ENCODE measurements at regions not wholly inside any gene's neighbourhood (a gene's known extent, or its start where the extent isn't known, plus 50 kb on each side); places are given as distances from the start of the nearest gene placed in this dataset.

- no TSS peak for BruUV-seq (replicated peaks)
- H3K27me3 ChIP-seq (ENCODE audit: control insufficient read depth, insufficient read depth, low read length), result no peaks in the 10 kb centered on the region
- intact Hi-C loops (cut with micrococcal nuclease), result no loop called here
- no peaks in the 10 kb centered on the region for H3K4me1 ChIP-seq (ENCODE audit: control insufficient read depth, insufficient read depth, low read length)
- no peak overlapping the region for H2BK120ac ChIP-seq (ENCODE audit: low read depth, low read length)
- no peak overlapping the region for H2AK9ac ChIP-seq (replicated peaks; ENCODE audit: low read depth, low read length, poor library complexity)
- H3K9ac ChIP-seq (ENCODE audit: low read depth, low read length), result no peak overlapping the region
- no peak overlapping the region for H3K4me2 ChIP-seq (ENCODE audit: low read depth, low read length)
- CTCF ChIA-PET, result no interaction called here
- H2AFZ ChIP-seq (replicated peaks; ENCODE audit: low read length, poor library complexity), result no peak overlapping the region
- no peak overlapping the region for H2BK20ac ChIP-seq (ENCODE audit: low read depth, low read length)
- dilution Hi-C loops (cut with HindIII; ENCODE audit: low sequenced_read_pairs, unreplicated experiment), result no loop called here
- no peak overlapping the region for H3K14ac ChIP-seq (replicated peaks; ENCODE audit: low read depth, low read length)
- H3K56ac ChIP-seq (ENCODE audit: extremely low read depth, insufficient read depth, low read length), result no peak overlapping the region
- peaks cover 24% of the 10 kb centered on the region for H3K9me3 ChIP-seq (ENCODE audit: control insufficient read depth, insufficient read depth, low read length)
- H4K5ac ChIP-seq (ENCODE audit: low read depth, low read length), result no peak overlapping the region
- in situ Hi-C loops (cut with MboI; ENCODE audit: low sequenced_read_pairs), result no loop called here
- H3K9me1 ChIP-seq (ENCODE audit: insufficient read depth, low read length), result no peaks in the 10 kb centered on the region
- no peaks in the 10 kb centered on the region for H3K36me3 ChIP-seq (ENCODE audit: control insufficient read depth, insufficient read depth, low read length)
- no peak for TF ChIP-seq CHD1 (IDR thresholded peaks at IDR 0.05; ENCODE audit: low read depth, low read length)
- no peak for TF ChIP-seq NFE2L2 (IDR thresholded peaks at IDR 0.05; ENCODE audit: low read depth, low read length)
- H3K79me1 ChIP-seq (ENCODE audit: low read depth in 1 of 2, low read length in 2 of 2), result no peaks in the 10 kb centered on the region
- H3K4me3 ChIP-seq (ENCODE audit: insufficient read depth, low read depth, low read length), result no peak overlapping the region
- H4K20me1 ChIP-seq (ENCODE audit: insufficient read depth, low read length), result no peaks in the 10 kb centered on the region
- H3K18ac ChIP-seq (ENCODE audit: low read depth, low read length), result no peak overlapping the region
- DNase-seq, result no peak
- no peak overlapping the region for H2BK15ac ChIP-seq (ENCODE audit: low read depth, low read length)
- POLR2A ChIA-PET (ENCODE audit: unreplicated experiment), result no interaction called here
- H3K4ac ChIP-seq (ENCODE audit: low read depth, low read length), result no peak overlapping the region
- no peak overlapping the region for H4K91ac ChIP-seq (ENCODE audit: insufficient read depth, low read depth, low read length)
- H4K8ac ChIP-seq (ENCODE audit: low read depth in 2 of 2, low read length in 2 of 2), result no peak overlapping the region
- no peak overlapping the region for H2AK5ac ChIP-seq (ENCODE audit: low read depth, low read length)
- no peak overlapping the region for H3K23ac ChIP-seq (ENCODE audit: low read depth, low read length)
- H3K27ac ChIP-seq (ENCODE audit: insufficient read depth, low read length), result no peak overlapping the region
- whole genome bisulfite sequencing, 2 experiments (ENCODE audit: extremely low coverage in 2 of 2, insufficient read length in 1 of 2), result 89% methylated on average over 7 of the region's 17 CpGs; no CpG with 5 or more reads in 1 of the 2 experiments
- no peak overlapping the region for H2BK5ac ChIP-seq (ENCODE audit: low read depth, low read length, poor library complexity, severe bottlenecking)
- no peak for ATAC-seq (ENCODE audit: low read depth)
Measured at GRCh38 chr19:31883296-31883990, 462.0 kb upstream of the ZNF507 start.

Data from IMR-90 (cell line).